HL-60/S4 (cell line): ENCODE measurements at regions not wholly inside any gene's neighbourhood (a gene's known extent, or its start where the extent isn't known, plus 50 kb on each side); places are given as distances from the start of the nearest gene placed in this dataset.
"Not testable (repeated sequence)": the region's sequence is repeated elsewhere in the genome, so short reads cannot be mapped to it uniquely, and the experiment has no call there.

Experiments used
- in situ Hi-C: fragments of 300-500 bp; cut with MboI; formaldehyde crosslinking; loops from 2 replicates; pipeline ENCODE4 v1.14.3; 2022; ENCODE audit warnings: low sequenced_read_pairs

DNA sequence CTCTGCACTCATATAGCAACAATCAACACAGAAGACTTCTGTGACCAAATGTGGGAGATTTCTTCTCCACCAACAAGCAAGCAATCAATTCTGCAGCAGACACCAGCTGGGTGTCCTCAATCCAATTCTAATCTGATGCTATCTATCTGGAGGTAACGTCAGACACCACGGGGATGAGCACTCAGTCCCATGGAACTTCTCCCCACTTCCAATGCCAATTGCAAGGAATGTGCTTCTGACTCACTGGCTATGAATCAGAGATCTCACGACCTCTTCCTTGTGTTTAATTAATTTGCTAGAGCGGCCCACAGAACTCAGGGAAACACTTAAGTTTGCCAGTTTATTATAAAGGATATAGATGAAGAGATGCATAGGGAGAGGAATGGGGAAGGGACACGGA lies 103.5 kb upstream of the SIRPG start:
- in situ Hi-C loops: loop anchor here (10.0 kb wide), 1 partner anchor 414 kb away; no protein-coding TSS in a partner anchor

DNA sequence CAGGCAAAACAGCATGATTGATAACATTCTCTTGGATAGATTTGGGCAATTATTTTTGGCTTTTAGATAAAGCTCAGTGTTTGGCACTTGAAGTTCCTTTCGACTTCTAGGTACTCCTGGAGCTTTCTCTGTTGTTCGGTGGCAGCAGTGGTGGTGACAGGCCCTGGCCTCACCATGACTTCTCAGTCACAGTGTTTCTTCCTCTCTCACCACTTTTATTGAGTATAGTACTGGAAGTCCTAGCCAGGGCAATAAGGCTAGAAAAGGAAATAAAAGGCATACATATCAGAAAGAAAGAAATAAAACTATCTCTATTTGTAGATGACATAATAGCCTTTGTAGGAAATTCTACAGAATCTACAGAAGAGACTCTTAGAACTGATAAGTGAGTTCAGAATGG lies 101.2 kb upstream of the SIRPG start:
- in situ Hi-C loops: no loop called here

DNA sequence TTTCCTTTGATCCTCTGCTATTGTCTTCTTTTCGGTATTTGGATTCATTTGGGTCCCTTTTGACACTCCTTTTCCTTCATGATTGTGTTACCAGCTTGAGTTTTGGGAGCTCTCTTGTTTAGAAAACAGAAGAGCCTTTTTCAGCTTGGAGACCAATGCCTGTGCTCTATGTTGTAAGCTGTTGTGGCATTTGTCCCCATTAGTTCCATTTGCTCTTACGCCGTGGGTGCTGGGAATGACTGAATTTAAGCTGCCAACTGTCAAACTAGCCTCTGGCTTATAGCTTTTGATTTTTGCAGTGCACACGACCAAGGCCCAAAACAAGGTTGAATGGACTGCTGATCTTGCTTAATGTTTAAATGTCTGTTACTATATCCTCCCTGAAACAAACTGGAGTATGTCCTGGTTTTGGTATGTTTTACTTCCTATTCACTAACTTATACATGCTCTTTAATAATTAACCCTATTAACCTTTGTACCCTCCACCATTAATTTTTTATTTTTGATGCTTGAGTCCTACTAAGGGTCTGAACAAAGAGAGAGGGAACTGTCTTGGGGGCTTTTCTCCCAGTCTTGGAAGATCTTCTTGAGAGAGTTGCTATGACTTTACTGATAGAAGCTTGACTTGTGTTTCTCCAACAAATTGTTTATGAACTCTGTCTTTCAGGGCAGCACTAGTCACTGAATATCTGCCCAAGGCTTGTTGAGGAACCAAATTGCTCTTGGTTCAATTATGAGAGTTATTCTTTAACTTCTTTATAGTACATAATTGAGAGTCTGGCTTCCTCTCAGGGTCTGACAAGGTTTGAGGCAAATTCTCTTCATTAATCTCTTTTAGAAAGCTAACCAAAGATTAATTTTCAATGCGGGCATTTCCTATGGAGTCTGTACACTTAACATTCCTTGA lies 100.3 kb upstream of the SIRPG start:
- in situ Hi-C loops: no loop called here

DNA sequence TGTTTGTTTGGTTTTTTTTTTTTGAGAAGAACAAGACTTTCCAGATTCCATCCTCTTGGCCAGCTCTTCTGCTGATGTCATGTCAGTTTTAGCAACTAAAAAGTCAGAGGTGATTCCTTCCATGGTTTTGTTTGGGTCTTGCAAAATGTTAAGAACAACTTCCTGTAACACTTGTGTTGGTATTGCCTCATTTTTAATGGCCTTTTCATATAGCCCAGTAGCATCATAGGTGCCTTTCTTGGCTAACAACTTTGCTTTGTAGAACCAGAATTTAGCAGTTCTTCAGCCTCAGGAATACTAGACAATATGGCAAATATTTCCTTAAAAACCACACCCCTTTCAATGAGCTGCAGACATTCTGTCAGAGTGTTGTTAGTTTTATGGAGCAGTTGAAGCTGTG lies 99.5 kb upstream of the SIRPG start:
- in situ Hi-C loops: no loop called here

DNA sequence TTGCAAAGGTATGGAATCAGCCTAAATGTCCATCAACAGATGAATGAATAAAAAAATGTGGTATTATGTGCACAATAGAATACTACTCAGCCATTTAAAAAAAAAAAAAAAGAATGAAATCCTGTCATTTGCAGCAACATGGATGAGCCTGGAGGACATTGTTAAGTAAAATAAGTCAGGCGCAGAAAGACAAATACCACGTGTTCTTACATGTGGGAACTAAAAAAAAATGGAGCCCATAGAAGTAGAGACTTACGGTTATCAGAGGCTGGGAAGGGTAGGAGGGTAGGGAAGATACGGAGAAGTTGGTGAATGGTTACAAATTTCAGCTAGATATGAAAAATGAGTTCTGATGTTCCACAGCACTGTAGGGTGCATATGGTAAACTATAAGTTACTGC lies 97.2 kb upstream of the SIRPG start:
- in situ Hi-C loops: no loop called here

DNA sequence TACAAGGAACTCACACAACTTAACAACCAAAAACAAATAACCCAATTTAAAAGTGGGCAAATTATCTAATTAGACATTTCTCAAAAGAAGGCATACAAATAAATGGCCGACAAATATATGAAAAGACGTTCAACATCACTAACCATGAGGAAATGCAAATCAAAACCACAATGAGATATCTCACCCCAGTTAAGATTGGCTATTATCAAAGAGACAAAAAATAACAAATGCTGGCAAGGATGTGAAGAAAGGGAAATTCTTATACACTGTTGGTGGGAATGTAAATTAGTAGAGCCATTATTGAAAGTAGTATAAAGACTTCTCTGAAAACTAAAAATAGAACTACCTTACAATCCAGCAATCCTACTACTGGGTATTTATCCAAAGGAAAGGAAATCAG lies 96.7 kb upstream of the SIRPG start:
- in situ Hi-C loops: no loop called here

DNA sequence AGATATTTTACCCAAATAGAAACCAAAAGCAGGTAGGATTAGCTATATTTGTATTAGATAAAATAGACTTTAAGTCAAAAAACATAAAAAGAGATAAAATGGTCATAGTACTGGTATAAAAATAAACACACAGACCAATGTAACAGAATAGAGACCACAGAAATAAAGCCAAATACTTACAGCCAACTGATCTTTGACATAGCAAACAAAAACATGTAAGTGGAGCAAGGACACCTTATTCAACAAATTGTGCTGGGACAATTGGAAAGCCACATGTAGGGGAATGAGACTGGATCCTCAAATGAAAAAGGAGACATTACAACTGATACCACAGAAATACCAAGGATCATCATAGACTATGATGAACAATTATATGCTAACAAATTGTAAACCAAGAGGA lies 94.5 kb upstream of the SIRPG start:
- in situ Hi-C loops: no loop called here

DNA sequence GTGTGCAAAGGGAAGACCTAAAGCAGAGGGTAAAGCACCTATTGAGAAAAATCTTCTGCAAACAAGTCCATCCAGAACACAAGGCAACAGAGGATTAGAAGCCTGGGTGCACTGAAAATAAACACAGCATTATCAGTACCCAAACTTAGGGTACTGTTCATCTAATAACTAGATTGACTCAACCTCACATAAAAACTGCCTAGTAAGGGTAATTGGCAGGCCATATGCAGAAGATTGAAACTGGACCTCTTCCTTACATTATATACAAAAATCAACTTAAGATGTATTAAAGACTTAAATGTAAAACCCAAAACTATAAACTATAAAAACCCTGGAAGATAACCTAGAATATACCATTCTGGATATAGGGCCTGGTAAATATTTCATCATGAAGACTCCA lies 91.2 kb upstream of the SIRPG start:
- in situ Hi-C loops: no loop called here

DNA sequence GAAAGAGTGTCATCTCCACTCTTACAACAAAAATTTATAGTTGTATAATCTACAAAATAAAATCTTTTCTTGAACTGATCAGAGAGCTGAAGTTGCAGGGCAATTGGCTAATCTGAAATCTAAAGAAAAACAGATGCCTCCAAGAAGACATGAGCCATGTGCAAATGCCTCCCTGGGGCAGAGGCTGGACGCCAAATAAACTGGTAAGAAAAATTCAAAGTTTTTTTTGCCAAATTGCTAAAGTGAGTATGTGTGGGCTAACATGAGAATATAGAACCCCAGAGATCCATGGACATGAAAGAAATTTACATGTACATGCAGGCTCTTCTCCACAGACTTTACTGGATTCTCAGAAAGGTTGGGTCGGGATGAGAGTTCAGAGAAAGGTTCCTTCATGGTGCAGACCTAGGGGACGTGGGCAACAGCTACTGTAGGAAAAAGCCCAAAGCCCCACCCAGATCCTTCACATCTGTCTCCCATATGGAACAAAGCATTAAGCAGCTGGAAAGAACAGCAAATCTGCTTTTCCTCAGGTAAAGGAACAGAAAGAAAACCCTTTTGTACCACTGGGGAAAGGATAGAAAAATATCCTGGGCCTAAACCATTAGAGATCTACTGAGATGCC lies 90.5 kb upstream of the SIRPG start:
- in situ Hi-C loops: no loop called here

DNA sequence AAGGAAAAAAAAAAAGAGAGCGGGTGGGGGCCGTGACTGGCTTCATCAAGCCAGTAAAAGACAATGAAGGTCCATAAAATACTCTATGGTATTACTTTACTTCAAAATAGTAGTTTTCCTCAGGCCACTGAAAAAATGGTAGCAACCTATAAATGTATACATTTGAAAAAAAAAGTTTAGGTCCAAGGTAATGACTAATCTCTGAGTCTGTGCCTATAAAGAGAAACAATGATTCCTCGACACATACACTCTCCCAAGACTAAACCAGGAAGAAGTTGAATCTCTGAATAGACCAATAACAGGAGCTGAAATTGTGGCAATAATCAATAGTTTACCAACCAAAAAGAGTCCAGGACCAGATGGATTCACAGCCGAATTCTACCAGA lies 84.5 kb upstream of the SIRPG start:
- in situ Hi-C loops: not testable (repeated sequence)

DNA sequence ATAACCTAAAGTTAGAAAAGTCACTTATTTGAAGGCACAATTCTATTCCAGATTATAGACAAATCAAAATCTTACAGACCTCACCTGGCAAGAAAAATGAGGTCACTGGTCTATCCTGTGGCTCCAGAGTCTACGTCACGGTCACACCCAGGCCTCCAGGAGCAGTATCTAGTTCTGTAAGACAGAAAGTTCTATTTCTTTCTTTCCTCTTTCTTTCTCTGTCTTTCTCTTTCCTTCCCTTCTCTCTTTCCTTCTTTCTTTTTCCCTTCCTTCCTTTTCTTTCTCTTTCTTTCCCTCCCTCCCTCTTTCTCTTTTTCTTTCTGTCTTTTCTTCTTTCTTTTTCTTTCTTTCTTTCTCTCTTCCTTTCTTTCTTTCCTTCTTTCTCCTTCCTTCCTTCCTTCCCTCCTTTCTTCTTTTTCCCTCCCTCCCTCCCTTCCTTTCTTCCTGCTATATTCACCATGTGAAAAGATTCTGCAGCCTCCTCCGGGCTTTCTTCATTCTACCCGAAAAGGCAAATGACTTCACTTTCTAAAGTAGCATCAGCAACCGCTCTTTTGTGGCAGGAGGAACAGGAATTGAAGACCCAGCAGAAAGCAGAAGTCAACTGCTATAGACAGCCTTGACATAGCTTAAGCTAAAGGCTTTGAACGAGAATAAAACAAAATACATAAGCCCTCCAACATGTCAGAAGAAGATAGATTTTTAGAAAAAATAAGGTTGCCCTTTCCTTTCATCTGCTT lies 83.9 kb upstream of the SIRPG start:
- in situ Hi-C loops: no loop called here

DNA sequence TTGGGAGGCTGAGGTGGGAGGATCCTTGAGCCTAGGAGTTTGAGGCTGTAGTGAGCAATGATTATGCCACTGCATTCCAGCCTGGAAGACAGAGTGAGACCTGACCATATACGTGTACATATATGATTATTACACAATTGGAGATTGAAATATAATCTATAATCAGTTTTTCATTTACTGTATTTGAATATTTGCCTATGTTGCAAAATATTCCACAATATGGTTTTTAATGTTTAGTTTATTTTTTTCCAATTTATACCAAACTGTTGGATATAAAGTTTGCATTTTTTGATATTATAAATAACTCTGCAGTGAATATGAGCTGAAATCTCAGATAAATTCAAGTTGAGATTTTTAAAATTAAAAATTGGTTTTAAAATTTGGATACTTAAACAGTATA lies 79.6 kb upstream of the SIRPG start:
- in situ Hi-C loops: loop anchor here (10.0 kb wide), 1 partner anchor 202 kb away; no protein-coding TSS in a partner anchor

DNA sequence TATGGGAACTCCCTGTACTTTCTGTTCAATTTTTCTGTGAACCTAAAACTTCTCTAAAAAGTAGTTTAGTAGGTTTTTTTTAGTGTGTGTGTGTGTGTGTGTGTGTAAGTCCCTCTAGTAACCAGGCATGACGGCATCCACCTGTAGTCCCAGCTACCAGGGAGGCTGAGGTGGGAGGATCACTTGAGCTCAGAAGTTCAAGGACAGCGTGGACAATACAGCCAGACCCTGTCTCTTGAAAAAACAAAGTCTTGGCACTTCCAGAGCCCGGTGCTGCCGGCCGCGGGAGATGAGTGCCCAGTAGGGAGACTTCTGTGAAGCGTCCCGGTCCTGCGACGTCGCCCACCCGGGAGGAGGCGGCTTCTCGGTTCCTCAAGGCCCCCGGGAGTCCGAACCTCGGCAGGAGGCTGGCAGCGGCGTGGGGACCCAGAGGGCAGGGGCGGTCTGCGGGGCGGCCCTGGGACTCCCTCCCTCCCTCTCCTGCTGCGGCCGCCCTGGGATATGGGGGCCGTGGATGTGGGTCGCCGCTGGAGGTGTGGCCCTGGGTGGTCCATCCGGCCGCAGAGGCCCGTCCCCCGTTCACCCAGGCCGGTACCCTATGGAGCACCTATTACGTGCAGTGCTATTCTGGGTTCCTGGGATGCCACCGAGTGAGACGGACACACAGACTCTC lies 78.0 kb upstream of the SIRPG start:
- in situ Hi-C loops: loop anchor here (10.0 kb wide), 1 partner anchor 201 kb away; no protein-coding TSS in a partner anchor

DNA sequence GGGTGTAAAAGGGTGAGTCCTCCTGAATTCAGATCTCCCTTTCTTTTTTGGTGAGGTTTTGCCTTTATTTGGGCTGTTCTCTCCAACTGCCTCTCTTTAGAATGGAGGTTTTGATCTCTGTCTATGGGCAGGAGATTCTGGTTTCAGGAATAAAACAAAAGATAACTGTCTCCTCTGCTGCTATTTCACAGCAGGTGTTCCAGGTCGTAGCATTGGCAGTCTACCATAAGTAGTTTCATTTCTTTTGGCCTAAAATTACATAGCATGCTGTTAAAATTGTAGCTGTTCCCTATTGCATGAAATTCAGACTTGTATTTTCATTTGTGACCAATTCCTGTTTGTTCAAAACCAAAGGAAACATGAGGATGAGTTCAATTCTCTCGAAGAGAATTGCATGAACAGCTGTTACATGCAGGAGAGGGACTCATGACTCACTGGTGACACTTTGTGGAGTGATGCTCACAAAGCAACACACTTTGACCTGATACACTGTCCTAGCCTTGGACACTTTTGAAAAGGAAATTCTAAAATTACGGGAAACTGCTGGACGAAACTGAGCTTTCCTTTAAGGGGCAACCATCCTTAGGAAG lies 76.8 kb upstream of the SIRPG start:
- in situ Hi-C loops: loop anchor here (10.0 kb wide), 1 partner anchor 200 kb away; no protein-coding TSS in a partner anchor

DNA sequence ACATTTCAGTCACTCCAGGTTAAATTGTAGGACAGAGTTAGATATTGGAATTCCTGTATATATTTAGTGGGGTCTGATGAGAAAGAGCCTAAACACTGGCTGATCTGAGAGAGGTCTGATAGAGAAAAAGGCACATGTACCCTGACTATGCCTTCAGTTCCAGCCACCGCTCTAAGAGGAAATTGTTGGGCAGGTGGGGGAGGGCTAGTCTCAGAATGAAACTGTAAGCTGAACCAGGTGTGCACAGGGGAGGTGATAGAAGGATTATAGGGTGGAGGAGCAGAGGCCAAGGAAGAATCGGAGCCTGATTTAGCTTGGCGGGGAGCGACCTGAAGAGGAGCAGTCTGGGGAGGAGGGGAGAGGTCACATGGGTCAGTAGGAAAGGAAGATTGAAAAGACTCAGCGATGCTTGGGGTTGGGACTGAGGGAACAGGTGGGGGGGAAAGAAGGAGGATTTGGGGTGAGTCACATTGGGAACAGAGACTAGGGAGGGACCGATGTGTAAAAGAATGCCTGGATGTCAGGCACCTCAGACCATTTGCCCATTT lies 74.3 kb upstream of the SIRPG start:
- in situ Hi-C loops: loop anchor here (10.0 kb wide), 1 partner anchor 197 kb away; no protein-coding TSS in a partner anchor

DNA sequence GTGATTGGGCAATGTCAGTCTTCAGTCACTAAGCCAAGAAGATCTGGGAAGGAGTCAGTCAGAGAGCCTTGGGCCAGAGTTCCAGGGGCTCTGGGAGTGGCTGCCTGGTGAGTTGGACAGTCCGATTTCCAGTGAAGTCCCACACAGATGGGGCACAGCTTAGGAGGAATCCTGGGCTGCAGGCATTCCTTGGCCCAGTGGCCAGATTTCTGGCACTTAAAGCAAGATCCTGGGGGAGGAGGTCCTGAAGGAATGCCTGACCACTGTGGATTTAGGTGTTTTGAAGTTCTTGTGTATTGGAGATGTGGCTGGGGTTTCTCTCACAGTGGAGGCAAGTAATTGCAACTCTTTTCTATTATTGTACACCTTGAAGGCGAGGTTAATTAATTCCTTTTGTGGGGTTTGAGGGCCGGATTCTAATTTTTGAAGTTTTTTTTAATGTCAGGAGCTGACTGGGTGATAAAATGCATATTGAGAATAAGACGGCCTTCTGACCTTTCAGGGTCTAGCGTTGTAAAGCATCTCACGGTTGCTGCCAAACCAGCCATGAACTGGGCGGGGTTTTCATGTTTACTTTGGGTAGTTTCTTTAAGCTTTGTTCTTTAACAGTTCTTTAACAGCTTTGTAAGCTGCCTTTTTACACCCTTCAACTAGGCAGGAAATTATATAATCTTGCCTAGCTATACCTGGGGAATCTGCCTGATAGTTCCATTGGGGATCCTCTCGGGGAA lies 73.6 kb upstream of the SIRPG start:
- in situ Hi-C loops: loop anchor here (10.0 kb wide), 1 partner anchor 196 kb away; no protein-coding TSS in a partner anchor

DNA sequence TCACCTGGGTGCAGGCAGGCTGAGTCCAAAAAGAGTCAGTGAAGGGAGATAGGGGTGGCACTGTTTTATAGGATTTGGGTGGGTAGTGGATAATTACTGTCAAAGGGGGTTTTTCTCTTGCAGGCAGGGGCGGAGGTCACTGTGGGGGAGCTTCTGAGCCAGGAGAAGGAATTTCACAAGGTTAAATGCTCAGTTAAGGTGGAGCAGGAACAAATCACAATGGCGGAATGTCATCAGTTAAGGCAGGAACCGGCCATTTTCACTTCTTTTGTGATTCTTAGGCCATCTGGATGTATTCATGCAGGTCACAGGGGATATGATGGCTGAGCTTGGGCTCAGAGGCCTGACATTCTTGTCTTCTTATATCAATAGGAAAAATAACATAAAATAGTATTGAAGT lies 69.7 kb upstream of the SIRPG start:
- in situ Hi-C loops: not testable (repeated sequence)

DNA sequence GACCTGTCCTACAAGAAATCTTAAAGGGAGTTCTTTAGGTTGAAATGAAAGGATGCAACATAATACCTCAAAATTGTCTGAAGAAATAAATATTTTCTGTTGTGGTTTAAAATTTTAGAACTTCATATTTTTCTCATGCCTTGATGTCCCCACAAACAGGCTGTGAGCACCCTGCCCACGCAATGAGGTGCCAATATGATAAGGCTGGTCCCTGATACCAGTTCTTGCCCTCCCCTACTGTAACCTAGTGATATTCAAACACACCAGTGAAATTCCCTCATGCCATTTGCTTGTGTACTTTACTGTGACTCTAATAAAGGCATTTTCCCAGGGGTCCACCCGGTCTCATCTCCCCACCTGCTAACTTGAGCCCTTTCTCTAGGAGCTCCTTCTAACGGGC lies 67.3 kb upstream of the SIRPG start:
- in situ Hi-C loops: no loop called here

DNA sequence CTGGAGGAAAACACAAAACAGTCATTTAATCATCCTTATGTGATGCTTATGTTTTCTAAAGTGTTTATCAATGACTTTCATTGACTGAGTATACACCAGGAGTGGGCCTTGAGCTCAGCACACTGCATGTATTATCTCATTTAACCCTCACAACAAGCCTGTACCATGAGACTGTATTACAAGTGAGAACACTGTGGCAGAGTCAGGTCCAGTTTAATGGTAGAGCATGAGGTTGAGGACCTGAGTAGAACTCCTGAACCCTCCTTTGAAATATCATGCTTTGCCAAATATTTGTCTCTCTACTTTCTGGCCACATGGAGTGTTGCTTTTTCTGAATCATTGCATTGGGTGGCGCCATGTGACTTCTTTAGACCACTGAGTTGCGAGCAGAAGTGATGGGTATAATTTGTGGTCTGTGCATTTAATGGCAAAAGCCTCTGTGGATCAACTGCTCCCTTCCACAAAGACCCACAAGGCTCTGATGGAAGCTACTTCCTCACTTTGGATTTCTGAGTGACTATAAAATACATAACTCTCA lies 65.0 kb upstream of the SIRPG start:
- in situ Hi-C loops: no loop called here
